Activated naive CD4-positive, alpha-beta T cell treated with anti-CD3 and anti-CD28 coated beads, Interleukin-2, amount 50 U/mL, for 72 hours (primary cell): ENCODE measurements at regions not wholly inside any gene's neighbourhood (a gene's known extent, or its start where the extent isn't known, plus 50 kb on each side); places are given as distances from the start of the nearest gene placed in this dataset.

ENCODE experiments used
- ATAC-seq, 2 donors: fragments of 150-1000 bp; cut with Tn5 transposase; 2 replicates each; pipeline ENCODE4 v1.10.0; 2021; ENCODE audit warnings: mild to moderate bottlenecking in 2 of 2, moderate library complexity in 2 of 2
- DNase-seq, 2 donors: peaks; one replicate each; pipeline ENCODE4 v3.0.0; 2021 to 2022; ENCODE audit warnings: low spot score in 2 of 2
- H3K27ac Mint-ChIP-seq, 2 donors: one replicate each; pipeline ENCODE4 v1.8.0; 2022; ENCODE audit warnings: mild to moderate bottlenecking in 2 of 2, mixed read lengths in 2 of 2
- H3K36me3 Mint-ChIP-seq, 2 donors: one replicate each; pipeline ENCODE4 v1.8.0; 2022; ENCODE audit warnings: mixed read lengths in 2 of 2
- H3K9me3 Mint-ChIP-seq, 2 donors: one replicate each; pipeline ENCODE4 v1.8.0; 2022; ENCODE audit warnings: mixed read lengths in 2 of 2

DNA sequence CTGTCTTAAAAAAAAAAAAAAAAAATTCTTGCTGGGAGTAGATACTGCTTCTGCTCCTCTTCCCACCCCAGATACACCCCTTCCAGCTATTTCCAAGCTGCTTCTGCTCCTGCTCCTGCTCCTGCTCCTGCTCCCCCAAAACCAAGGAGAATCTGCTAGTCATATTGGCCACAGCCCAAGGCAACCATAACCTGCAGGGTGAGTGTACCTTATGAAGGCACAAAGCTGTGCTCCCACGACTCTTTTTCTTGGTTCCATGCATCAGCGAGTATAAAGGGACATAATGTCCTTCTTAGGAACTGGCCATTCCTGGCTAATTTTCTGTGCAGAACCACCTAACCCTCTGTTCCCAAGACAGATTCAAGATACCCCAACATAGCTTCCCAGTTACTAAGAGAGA, 129.5 kb upstream of the CDK1 start:
- peaks cover 0 to 6% of the 10 kb centered on the region in 2 donors for H3K36me3 Mint-ChIP-seq
- ATAC-seq = no peak
- H3K27ac Mint-ChIP-seq = peak overlapping the region in 1 of 2 donors; percentile 10
- no peak for DNase-seq
- no peaks in the 10 kb centered on the region for H3K9me3 Mint-ChIP-seq

- Mint-ChIP-seq H3K27ac (no peak overlapping the region), H3K9me3 (no peaks in the 10 kb centered on the region), H3K36me3 (no peaks in the 10 kb centered on the region)
- DNase-seq = peak in 1 of 2 donors; percentile 64
- ATAC-seq = peak; percentile 54 to 61
Observed at GRCh38 chr10:60646966-60647796, 131.1 kb upstream of the CDK1 start.

- Mint-ChIP-seq H3K27ac (no peak overlapping the region), H3K9me3 (no peaks in the 10 kb centered on the region), H3K36me3 (no peaks in the 10 kb centered on the region)
- no peak for ATAC-seq
- DNase-seq = no peak
Observed at GRCh38 chr10:60645980-60646379, 132.3 kb upstream of the CDK1 start.

DNA sequence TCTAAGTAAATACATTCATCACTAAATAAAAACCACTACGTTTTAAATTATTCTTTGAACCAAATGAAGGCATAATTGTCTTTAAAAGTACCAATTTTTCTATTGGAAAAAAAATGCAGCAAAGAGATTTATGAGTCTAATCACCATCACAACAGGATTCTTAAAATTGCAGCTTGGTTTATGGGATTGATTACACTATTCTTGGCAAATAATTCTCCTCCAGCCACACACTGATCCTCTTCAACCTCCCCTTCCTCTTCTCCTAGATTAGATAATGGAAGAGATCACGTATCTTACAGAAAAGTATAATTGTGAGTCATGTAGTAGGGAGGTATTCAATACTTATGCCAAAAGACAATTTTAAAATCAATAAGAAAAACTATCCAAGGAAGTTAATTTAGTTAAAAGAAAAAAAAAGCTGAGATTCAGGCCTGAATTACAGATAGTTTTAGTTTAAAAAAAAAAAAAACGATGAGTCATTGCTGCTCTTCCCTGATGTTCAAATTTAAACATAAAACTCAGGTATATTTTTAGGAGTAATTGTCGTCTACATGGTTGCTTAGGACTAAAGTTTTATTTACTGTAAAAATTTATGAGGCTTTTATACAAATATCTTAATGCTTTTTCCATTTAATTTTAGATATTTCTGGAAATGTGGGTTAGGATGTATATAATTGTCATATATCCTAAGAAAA, 133.7 kb upstream of the CDK1 start:
- Mint-ChIP-seq H3K36me3 (no peaks in the 10 kb centered on the region), H3K9me3 (no peaks in the 10 kb centered on the region), H3K27ac (peak overlapping the region in 1 of 2 donors; percentile 17)
- no peak for ATAC-seq
- DNase-seq = no peak

- Mint-ChIP-seq H3K27ac (peak overlapping the region in 1 of 2 donors; percentile 17), H3K9me3 (peaks cover 0 to 2% of the 10 kb centered on the region in 2 donors), H3K36me3 (peaks cover 0 to 3% of the 10 kb centered on the region in 2 donors)
- ATAC-seq (peak in 1 of 2 donors; percentile 31), DNase-seq (no peak)
Observed at GRCh38 chr10:60643874-60644273, 134.4 kb upstream of the CDK1 start.

DNA sequence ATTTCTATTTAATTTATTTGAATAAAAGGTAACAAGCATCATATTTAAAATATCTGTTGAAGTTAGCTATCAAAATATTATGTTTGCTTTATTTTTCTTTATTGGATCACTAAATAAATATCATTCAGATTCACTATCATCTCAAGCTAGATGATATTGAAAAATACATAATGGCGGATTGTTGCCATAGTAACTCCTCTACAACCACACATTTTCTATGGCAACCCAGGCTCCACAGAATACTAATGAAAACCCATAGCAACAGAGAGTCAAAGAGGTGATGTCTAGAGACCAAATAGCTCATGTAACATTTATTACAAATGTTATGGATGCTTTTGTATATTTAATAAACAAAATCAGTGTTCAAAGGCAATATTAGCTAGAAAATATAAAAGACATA, 148.9 kb upstream of the CDK1 start:
- no peak for DNase-seq
- H3K27ac Mint-ChIP-seq = no peak overlapping the region

DNA sequence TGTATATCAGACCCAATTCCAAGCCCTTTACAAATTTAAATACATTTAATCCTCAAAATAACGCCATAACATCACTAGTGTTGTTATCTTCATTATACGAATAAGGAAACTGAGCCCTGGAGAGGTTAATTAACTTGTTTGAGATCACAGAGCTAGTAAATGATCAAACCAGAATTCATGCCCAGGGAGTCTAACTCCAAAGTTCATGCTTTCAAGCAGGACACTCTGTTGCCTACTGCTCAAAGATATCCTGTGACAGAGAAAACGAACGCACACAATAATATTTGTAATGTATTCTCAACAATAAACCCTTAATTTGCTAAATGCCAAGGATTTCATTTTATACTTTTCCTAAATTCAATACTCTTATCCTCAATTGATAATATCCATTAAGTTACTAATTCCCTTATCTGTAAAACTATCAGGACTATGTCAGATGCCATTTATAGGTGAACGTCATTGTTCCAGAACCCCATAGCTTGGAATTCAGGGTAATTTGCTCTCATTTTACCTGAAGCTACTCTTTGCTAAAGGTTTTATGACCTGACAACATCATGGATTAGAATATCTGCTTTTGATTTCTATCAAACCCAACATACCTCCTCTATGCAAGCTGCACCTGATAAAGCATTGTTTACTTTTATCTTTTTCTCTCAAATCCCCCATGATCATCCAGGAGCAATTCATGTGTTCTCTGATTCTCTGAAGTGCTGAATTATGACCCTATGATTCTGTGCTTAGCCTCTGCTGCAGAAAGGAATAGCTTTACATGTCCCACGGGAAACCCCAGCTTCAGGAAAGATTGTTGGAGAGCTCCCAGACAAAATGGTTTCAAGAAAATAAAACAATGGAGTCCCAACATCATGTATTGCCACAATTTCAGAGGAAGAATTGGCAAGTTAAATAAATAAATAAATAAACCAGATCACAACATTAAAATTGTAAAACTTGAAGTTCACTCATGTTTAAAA, 150.2 kb upstream of the CDK1 start:
- Mint-ChIP-seq H3K27ac (no peak overlapping the region), H3K36me3 (no peaks in the 10 kb centered on the region), H3K9me3 (no peaks in the 10 kb centered on the region)
- DNase-seq = no peak
- ATAC-seq = no peak

More for the DNA sequence above, 148.9 kb upstream of the CDK1 start:
- peaks cover 0 to 6% of the 10 kb centered on the region in 2 donors for H3K9me3 Mint-ChIP-seq
- no peak for ATAC-seq
- peaks cover 6 to 9% of the 10 kb centered on the region in 2 donors for H3K36me3 Mint-ChIP-seq

DNA sequence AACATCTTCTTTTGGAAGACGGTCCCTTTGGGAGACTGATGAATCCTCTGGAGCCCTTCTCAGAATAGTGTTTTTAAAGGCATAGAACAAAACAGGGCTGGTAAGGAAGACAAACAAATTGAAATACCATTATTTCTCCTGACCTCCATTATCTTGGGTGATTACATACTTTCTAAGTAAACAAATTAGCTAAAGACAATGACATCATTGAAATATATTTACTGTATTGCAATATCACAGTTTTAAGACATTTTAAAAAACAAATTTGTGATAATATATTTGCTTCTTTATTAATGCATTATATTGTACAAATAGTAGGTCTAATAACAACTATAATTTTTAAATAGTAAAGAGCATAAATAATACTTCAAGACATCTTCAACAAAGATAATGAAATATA, 152.2 kb upstream of the CDK1 start:
- H3K9me3 Mint-ChIP-seq = no peaks in the 10 kb centered on the region
- no peak for ATAC-seq
- H3K36me3 Mint-ChIP-seq = no peaks in the 10 kb centered on the region
- no peak overlapping the region for H3K27ac Mint-ChIP-seq
- no peak for DNase-seq

- H3K27ac Mint-ChIP-seq = no peak overlapping the region
Observed at GRCh38 chr10:60623627-60624026, 154.7 kb upstream of the CDK1 start.

DNA sequence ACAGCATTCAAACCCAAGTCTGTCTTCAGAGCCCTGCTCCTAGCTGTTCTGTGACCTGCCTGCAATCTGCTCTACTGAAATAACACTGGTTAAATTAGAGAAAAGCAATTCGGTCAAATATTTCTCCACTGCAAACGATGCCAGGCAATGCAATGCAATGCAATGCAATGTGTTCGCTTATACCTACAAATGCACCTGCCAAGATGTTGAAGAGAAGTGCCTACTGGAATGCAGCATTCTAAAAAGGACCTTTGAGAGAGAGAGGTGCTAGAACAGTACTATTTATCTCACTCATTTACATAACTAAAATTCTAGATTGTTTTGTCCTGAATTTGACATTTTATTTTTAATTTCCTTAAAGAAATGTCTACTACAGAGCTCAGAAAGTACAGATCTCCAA, 157.3 kb upstream of the CDK1 start:
- H3K27ac Mint-ChIP-seq = no peak overlapping the region
- ATAC-seq (no peak), DNase-seq (no peak)
- no peaks in the 10 kb centered on the region for H3K9me3 Mint-ChIP-seq
- no peaks in the 10 kb centered on the region for H3K36me3 Mint-ChIP-seq

More at GRCh38 chr10:60623627-60624026, 154.7 kb upstream of the CDK1 start:
- ATAC-seq (no peak), DNase-seq (no peak)
- H3K9me3 Mint-ChIP-seq = no peaks in the 10 kb centered on the region
- no peaks in the 10 kb centered on the region for H3K36me3 Mint-ChIP-seq

GRCh38 chr10:60618861-60619260, 159.4 kb upstream of the CDK1 start:
- Mint-ChIP-seq H3K36me3 (no peaks in the 10 kb centered on the region), H3K9me3 (no peaks in the 10 kb centered on the region), H3K27ac (peak overlapping the region in 1 of 2 donors; percentile 23)
- no peak for ATAC-seq
- no peak for DNase-seq

DNA sequence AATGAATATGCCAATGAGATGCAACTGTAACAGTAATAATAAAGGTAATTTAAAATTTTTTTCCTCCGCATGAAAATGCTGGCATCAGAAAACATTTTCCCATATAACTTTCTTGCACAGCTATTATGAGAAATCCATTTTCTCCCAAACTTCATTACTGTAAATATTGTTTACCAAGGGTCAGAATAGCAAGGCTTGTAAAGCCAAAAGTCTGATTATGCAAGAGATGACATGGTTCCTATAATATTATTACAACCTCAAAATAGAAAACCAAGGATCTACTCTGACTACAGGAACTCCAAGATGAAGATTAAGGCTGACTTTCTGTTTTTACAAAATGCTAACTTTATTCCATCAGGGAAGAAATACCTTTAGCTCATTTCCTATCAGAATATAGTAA, 162.7 kb upstream of the CDK1 start:
- no peak overlapping the region for H3K27ac Mint-ChIP-seq
- no peaks in the 10 kb centered on the region for H3K36me3 Mint-ChIP-seq
- DNase-seq (no peak), ATAC-seq (no peak)
- no peaks in the 10 kb centered on the region for H3K9me3 Mint-ChIP-seq

DNA sequence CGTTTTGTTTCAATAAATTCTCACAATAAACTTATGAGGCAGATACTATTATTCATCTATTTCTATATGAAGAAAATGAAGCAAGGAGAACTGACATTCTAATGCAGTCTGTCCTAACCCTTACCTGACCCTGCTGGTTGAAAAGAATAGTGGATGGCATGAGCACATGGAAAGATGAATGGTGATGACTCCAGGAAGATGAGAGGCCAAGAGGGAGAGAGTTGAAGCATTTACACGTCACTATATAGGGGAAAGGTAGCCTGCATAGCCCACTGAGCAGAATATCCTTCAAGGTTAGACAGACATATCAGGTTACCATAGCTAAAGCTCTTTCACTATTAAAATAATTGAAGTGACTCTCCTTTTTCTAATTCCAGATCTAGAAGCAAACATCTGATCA, 163.9 kb upstream of the CDK1 start:
- ATAC-seq (no peak), DNase-seq (no peak)
- H3K9me3 Mint-ChIP-seq = no peaks in the 10 kb centered on the region
- H3K27ac Mint-ChIP-seq = no peak overlapping the region
- H3K36me3 Mint-ChIP-seq = no peaks in the 10 kb centered on the region

DNA sequence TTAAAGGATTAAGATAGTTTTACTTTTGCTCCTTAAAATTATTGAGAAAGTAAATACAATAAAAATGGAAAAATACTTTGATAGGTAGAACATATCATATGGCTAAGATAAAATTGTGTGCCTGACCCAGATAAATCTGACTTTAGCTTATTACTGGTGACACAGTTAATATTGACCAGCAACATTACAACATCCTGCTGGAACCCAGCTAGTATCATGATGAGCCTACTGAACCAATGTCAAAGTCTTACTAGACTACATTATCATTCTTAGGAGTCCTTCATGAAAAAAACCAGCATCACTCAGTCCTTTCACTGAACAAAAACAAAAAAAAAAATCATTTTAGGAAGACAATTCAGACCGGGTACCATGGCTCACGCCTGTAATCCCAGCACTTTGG, 164.8 kb upstream of the CDK1 start:
- Mint-ChIP-seq H3K36me3 (no peaks in the 10 kb centered on the region), H3K9me3 (no peaks in the 10 kb centered on the region), H3K27ac (no peak overlapping the region)
- no peak for DNase-seq
- no peak for ATAC-seq

DNA sequence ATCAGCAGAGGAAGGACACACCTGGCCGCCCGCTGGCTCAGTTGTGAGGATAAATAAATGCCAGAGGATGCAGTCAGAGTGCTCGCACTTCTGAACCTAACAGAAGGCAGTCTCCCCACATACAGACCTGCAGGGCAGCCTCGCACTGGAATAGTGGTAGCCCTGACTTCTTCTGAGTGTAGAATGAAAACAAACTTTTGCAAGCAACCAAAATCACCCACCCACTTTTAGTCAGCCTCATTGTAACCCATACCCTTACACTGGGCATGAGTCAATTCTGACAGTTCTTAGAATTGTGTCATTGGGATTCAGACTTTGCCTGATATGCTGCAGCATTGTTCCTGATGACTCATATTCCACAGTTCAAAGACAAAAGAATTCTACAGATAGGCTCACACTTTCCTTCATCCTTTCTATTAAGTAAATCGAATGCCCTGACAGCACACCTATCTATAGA, 167.0 kb upstream of the CDK1 start:
- DNase-seq (peak in 1 of 2 donors; percentile 27), ATAC-seq (peak; percentile 97)
- H3K27ac Mint-ChIP-seq = peak overlapping the region in 1 of 2 donors; percentile 80
- no peaks in the 10 kb centered on the region for H3K9me3 Mint-ChIP-seq
- H3K36me3 Mint-ChIP-seq = no peaks in the 10 kb centered on the region

- Mint-ChIP-seq H3K36me3 (no peaks in the 10 kb centered on the region), H3K9me3 (no peaks in the 10 kb centered on the region), H3K27ac (no peak overlapping the region)
- ATAC-seq (no peak), DNase-seq (no peak)
Observed at GRCh38 chr10:60607372-60607771, 170.9 kb upstream of the CDK1 start.
